Panc1 (cell line): ENCODE measurements at regions not wholly inside any gene's neighbourhood (a gene's known extent, or its start where the extent isn't known, plus 50 kb on each side); places are given as distances from the start of the nearest gene placed in this dataset.

Experiments used
- ATAC-seq: fragments of 200-7000 bp; cut with Tn5 transposase; 2 replicates; pipeline ENCODE4 v1.9.1; 2020; ENCODE audit warnings: mild to moderate bottlenecking, moderate library complexity
- BruUV-seq: library from RNA; stranded (reverse); fragments of 400-500 nt; replicated peaks from 2 replicates; lab custom pipeline; 2021; lab: Mats Ljungman, UMichigan
- CTCF ChIA-PET: fragments of 300-600 bp; sonication (Branson Sonifier 250); formaldehyde crosslinking; loops from one replicate; lab custom pipeline; 2022; ENCODE audit warnings: antibody characterized with exemption; lab: Charles Lee
- POLR2A ChIA-PET: fragments of 300-600 bp; sonication (Branson Sonifier 250); formaldehyde crosslinking; loops from one replicate; lab custom pipeline; 2022; ENCODE audit warnings: antibody characterized with exemption; lab: Charles Lee
- DNase-seq: peaks from one replicate; pipeline ENCODE4 v3.0.0-alpha.2; 2010; ENCODE audit warnings: low read depth, low spot score
- H3K27ac ChIP-seq: 2 replicates; pipeline ENCODE4 v1.5.1; 2011; ENCODE audit warnings: mild to moderate bottlenecking, low read length, inconsistent platforms
- H3K27me3 ChIP-seq: fragments of 200-500 bp; sonication (Bioruptor generic); 2 replicates; pipeline ENCODE4 v1.6.0; 2014; ENCODE audit warnings: low read length, inconsistent platforms; ENCODE audit not compliant: control insufficient read depth, insufficient read depth
- H3K36me3 ChIP-seq: fragments of 200-500 bp; sonication (Bioruptor generic); 2 replicates; pipeline ENCODE4 v1.5.1; 2014; ENCODE audit warnings: inconsistent platforms, mild to moderate bottlenecking, low read length, moderate library complexity; ENCODE audit not compliant: control insufficient read depth, insufficient read depth
- H3K4me1 ChIP-seq: 2 replicates; pipeline ENCODE4 v1.5.1; 2011; ENCODE audit warnings: inconsistent platforms, mild to moderate bottlenecking, low read length, moderate library complexity; ENCODE audit not compliant: control insufficient read depth, insufficient read depth
- H3K4me3 ChIP-seq, 2 experiments: 2 replicates each; pipeline ENCODE4 v1.5.1; 2011 to 2012; ENCODE audit warnings: low read depth in 2 of 2, low read length in 2 of 2, mild to moderate bottlenecking in 2 of 2, inconsistent platforms in 1 of 2, moderate library complexity in 1 of 2
- H3K9me3 ChIP-seq: fragments of 200-500 bp; sonication (Bioruptor generic); 2 replicates; pipeline ENCODE4 v1.5.1; 2014; ENCODE audit warnings: low read depth, mild to moderate bottlenecking, inconsistent platforms, low read length, moderate library complexity; ENCODE audit not compliant: control insufficient read depth, insufficient read depth
- POLR2AphosphoS5 ChIP-seq: IDR thresholded peaks from 2 replicates; pipeline ENCODE4 v1.6.1; 2012; ENCODE audit warnings: mild to moderate bottlenecking, low read depth, low read length, moderate library complexity
- REST ChIP-seq, 2 experiments: IDR thresholded peaks; 2 replicates each; pipeline ENCODE4 v1.6.1; 2011 to 2012; ENCODE audit warnings: low read depth in 2 of 2, control low read depth in 1 of 2, low read length in 1 of 2, mild to moderate bottlenecking in 1 of 2, moderate library complexity in 1 of 2; ENCODE audit not compliant: insufficient read depth in 1 of 2
- SIN3A ChIP-seq: IDR thresholded peaks from 2 replicates; pipeline ENCODE4 v1.6.1; 2012; ENCODE audit warnings: low read depth, mild to moderate bottlenecking, low read length, moderate library complexity, borderline replicate concordance; ENCODE audit not compliant: insufficient read depth
- TCF7L2 ChIP-seq: IDR thresholded peaks from 2 replicates; pipeline ENCODE4 v1.6.1; 2011; ENCODE audit warnings: mild to moderate bottlenecking, low read depth, low read length, inconsistent platforms
- in situ Hi-C: cut with HindIII; loops from 2 replicates; pipeline ENCODE4 v1.10.0; 2016; ENCODE audit warnings: low sequenced_read_pairs, low pct_unique_long_range_greater_than_20kb
- intact Hi-C: fragments of 100-400 bp; cut with micrococcal nuclease; formaldehyde crosslinking; loops from one replicate; pipeline ENCODE4 v1.10.0; 2022; ENCODE audit not compliant: unreplicated experiment
- TF ChIP-seq, protein P1 (sequence below): fragments of 450-650 bp; IDR thresholded peaks from 2 replicates; pipeline ENCODE4 v1.5.1; 2017; ENCODE audit warnings: mild to moderate bottlenecking

DNA sequence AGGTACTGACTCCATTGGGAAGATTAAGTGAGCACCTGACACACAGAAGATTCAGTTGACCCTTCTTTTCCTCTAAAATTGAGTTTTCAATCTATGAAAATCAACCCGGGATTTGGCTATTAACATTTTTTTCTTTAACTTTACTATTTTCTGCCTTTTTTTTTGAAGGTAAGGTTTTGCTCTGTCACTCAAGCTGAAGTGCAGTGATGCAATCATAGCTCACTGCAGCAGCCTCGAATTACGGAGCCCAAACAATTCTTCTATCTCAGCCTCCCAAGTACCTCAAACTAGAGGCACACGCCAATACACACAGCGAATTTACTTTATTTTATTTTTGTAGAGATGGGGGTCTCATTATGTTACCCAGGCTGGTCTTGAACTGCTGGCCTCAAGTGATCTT is 1029.5 kb downstream of the MCTP2 start:
- ATAC-seq = no peak

GRCh38 chr15:95261546-95261945 is 1030.2 kb downstream of the MCTP2 start:
- CTCF ChIA-PET = no interaction called here
- Histone ChIP-seq H3K27ac (no peak overlapping the region), H3K27me3 (no peaks in the 10 kb centered on the region), H3K4me3 (no peak overlapping the region), H3K9me3 (no peaks in the 10 kb centered on the region), H3K36me3 (no peaks in the 10 kb centered on the region), H3K4me1 (peaks cover 13% of the 10 kb centered on the region)
- ATAC-seq (no peak), DNase-seq (no peak)
- POLR2A ChIA-PET = no interaction called here
- TF ChIP-seq, protein P1, sequence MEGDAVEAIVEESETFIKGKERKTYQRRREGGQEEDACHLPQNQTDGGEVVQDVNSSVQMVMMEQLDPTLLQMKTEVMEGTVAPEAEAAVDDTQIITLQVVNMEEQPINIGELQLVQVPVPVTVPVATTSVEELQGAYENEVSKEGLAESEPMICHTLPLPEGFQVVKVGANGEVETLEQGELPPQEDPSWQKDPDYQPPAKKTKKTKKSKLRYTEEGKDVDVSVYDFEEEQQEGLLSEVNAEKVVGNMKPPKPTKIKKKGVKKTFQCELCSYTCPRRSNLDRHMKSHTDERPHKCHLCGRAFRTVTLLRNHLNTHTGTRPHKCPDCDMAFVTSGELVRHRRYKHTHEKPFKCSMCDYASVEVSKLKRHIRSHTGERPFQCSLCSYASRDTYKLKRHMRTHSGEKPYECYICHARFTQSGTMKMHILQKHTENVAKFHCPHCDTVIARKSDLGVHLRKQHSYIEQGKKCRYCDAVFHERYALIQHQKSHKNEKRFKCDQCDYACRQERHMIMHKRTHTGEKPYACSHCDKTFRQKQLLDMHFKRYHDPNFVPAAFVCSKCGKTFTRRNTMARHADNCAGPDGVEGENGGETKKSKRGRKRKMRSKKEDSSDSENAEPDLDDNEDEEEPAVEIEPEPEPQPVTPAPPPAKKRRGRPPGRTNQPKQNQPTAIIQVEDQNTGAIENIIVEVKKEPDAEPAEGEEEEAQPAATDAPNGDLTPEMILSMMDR = no peak
- no peak for TF ChIP-seq REST (IDR thresholded peaks at IDR 0.05; ENCODE audit: insufficient read depth in 1 of 2, low read depth in 2 of 2, low read length in 1 of 2)
- no peak for TF ChIP-seq TCF7L2
- TF ChIP-seq SIN3A = no peak
- in situ Hi-C loops (no loop called here), intact Hi-C loops (no loop called here)
- no TSS peak for BruUV-seq

More for the DNA sequence above, 1029.5 kb downstream of the MCTP2 start:
- TF ChIP-seq POLR2AphosphoS5 (no peak), TCF7L2 (no peak), REST (IDR thresholded peaks at IDR 0.05; ENCODE audit: insufficient read depth in 1 of 2, low read depth in 2 of 2, low read length in 1 of 2) (no peak), SIN3A (no peak)
- TF ChIP-seq, protein P1 = no peak
- H3K4me1 ChIP-seq = peaks cover 13% of the 10 kb centered on the region
- no peaks in the 10 kb centered on the region; the same call in 1 of the 2 replicates for H3K9me3 ChIP-seq
- BruUV-seq = no TSS peak
- intact Hi-C loops = no loop called here
- H3K36me3 ChIP-seq = no peaks in the 10 kb centered on the region
- ChIA-PET POLR2A (no interaction called here), CTCF (no interaction called here)
- H3K27ac ChIP-seq = no peak overlapping the region
- no peak for DNase-seq
- H3K27me3 ChIP-seq = no peaks in the 10 kb centered on the region
- no peak overlapping the region for H3K4me3 ChIP-seq
- in situ Hi-C loops = no loop called here
